GM12892 (cell line): ENCODE measurements at regions not wholly inside any gene's neighbourhood (a gene's known extent, or its start where the extent isn't known, plus 50 kb on each side); places are given as distances from the start of the nearest gene placed in this dataset.

ENCODE experiments used
- POLR2A ChIP-seq: IDR thresholded peaks from 2 replicates; pipeline ENCODE4 v1.6.1; 2011; ENCODE audit warnings: low read depth, low read length, control low read depth
- POLR2AphosphoS5 ChIP-seq: IDR thresholded peaks from 2 replicates; pipeline ENCODE4 v1.6.1; 2011; ENCODE audit warnings: low read depth, low read length, control low read depth
- TAF1 ChIP-seq: IDR thresholded peaks from 2 replicates; pipeline ENCODE4 v1.6.1; 2011; ENCODE audit warnings: low read depth, mild to moderate bottlenecking, control low read depth, low read length, borderline replicate concordance

- TF ChIP-seq POLR2AphosphoS5 (no peak), POLR2A (no peak), TAF1 (no peak)
Observed at GRCh38 chr7:53119514-53119941, 84.1 kb downstream of the POM121L12 start.
